ENCODE measurements at regions not wholly inside any gene's neighbourhood (a gene's known extent, or its start where the extent isn't known, plus 50 kb on each side); places are given as distances from the start of the nearest gene placed in this dataset.

DNA sequence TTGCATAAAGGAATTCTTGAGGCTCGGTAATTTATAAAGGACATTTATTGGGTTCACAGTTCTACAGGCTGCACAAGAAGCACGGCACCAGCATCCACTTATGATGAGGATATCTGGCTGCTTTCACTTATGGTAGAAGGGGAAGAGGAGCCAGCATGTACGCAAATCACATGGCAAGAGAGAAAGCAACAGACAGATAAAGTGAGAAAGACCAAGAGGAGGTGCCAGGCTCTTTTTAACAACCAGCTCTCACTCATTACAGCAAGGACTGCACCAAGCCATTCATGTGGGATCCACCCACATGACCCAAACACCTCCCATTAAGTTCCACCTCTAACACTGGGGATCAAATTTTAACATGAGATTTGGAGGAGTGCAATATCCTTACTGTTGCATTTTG lies 1198.2 kb downstream of the ADGRL3 start:
- CTCF ChIA-PET: no interaction called here

DNA sequence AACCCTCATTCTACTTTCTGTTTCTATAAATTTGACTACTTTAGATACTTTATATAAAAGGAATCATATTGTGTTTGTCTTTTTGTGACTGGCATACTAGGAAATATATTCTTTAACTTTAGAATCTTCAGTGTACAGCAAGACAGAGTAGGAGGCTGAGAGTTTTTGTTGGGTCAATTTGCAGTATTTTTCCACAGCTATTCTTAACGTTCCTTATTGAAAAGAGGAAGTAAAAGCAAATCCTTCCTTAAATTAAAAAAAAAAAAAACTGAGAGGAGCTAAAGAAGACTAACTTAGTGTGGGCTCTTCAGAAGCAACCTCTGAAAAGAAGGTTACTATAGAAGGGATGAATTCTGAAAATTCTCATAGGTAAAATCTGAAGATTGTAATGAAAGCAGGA lies 1194.6 kb downstream of the ADGRL3 start:
- no peak for DNase-seq (ENCODE audit: low spot score)
- TF ChIP-seq, protein P1, sequence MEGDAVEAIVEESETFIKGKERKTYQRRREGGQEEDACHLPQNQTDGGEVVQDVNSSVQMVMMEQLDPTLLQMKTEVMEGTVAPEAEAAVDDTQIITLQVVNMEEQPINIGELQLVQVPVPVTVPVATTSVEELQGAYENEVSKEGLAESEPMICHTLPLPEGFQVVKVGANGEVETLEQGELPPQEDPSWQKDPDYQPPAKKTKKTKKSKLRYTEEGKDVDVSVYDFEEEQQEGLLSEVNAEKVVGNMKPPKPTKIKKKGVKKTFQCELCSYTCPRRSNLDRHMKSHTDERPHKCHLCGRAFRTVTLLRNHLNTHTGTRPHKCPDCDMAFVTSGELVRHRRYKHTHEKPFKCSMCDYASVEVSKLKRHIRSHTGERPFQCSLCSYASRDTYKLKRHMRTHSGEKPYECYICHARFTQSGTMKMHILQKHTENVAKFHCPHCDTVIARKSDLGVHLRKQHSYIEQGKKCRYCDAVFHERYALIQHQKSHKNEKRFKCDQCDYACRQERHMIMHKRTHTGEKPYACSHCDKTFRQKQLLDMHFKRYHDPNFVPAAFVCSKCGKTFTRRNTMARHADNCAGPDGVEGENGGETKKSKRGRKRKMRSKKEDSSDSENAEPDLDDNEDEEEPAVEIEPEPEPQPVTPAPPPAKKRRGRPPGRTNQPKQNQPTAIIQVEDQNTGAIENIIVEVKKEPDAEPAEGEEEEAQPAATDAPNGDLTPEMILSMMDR (conservative IDR thresholded peaks at IDR 0.05; ENCODE audit: low read depth, low read length): no peak
- no peak for TF ChIP-seq EZH2 (IDR thresholded peaks at IDR 0.05; ENCODE audit: borderline replicate concordance, low read depth, low read length, poor library complexity, severe bottlenecking)
- Histone ChIP-seq H3K9me3 (ENCODE audit: low read depth, low read length, poor library complexity, severe bottlenecking) (no peaks in the 10 kb centered on the region), H3K4me3 (ENCODE audit: low read depth, low read length, poor library complexity, severe bottlenecking) (no peak overlapping the region), H3K27me3 (replicated peaks; ENCODE audit: insufficient read depth, low read depth, low read length, poor library complexity) (no peaks in the 10 kb centered on the region), H3K4me1 (ENCODE audit: insufficient read depth, low read length, poor library complexity, severe bottlenecking) (no peaks in the 10 kb centered on the region), H3K27ac (ENCODE audit: low read depth, low read length, poor library complexity, severe bottlenecking) (no peak overlapping the region), H3K36me3 (ENCODE audit: insufficient read depth, low read length, poor library complexity, severe bottlenecking) (no peaks in the 10 kb centered on the region)
- CTCF ChIA-PET: no interaction called here
- POLR2A ChIA-PET (ENCODE audit: low non-redundant PET): no interaction called here
- intact Hi-C loops (cut with micrococcal nuclease; ENCODE audit: unreplicated experiment): no loop called here
- BruUV-seq (replicated peaks): no TSS peak

More for the DNA sequence above, 1198.2 kb downstream of the ADGRL3 start:
- Histone ChIP-seq H3K27ac (ENCODE audit: low read depth, low read length, poor library complexity, severe bottlenecking) (no peak overlapping the region), H3K4me3 (ENCODE audit: low read depth, low read length, poor library complexity, severe bottlenecking) (no peak overlapping the region), H3K4me1 (ENCODE audit: insufficient read depth, low read length, poor library complexity, severe bottlenecking) (no peaks in the 10 kb centered on the region), H3K36me3 (ENCODE audit: insufficient read depth, low read length, poor library complexity, severe bottlenecking) (no peaks in the 10 kb centered on the region), H3K27me3 (replicated peaks; ENCODE audit: insufficient read depth, low read depth, low read length, poor library complexity) (no peaks in the 10 kb centered on the region), H3K9me3 (ENCODE audit: low read depth, low read length, poor library complexity, severe bottlenecking) (no peaks in the 10 kb centered on the region)
- no peak for DNase-seq (ENCODE audit: low spot score)
- BruUV-seq (replicated peaks): no TSS peak
- intact Hi-C loops (cut with micrococcal nuclease; ENCODE audit: unreplicated experiment): no loop called here
- POLR2A ChIA-PET (ENCODE audit: low non-redundant PET): no interaction called here
- TF ChIP-seq, protein P1 (conservative IDR thresholded peaks at IDR 0.05; ENCODE audit: low read depth, low read length): no peak
- no peak for TF ChIP-seq EZH2 (IDR thresholded peaks at IDR 0.05; ENCODE audit: borderline replicate concordance, low read depth, low read length, poor library complexity, severe bottlenecking)

DNA sequence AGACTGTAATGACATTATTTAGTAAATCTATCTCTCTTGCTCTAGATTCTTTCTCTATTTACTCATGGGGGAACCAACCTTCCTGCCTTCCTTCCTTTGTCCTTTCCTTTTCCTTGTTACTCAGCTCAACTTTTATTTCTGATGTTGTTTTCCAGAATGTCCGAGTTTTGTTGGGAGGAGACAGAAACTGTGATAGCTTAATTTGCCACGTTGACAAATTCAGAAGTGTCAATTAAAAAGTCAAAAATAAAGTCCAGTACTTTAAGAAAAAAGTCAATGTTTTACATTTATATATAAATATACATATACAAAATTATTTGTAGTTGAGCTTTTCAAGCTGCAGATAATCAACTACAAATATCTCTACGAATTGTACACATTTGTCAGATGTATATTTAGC lies 1187.7 kb downstream of the ADGRL3 start:
- H3K4me3 ChIP-seq (ENCODE audit: low read depth, low read length, poor library complexity, severe bottlenecking): no peak overlapping the region
- H3K4me1 ChIP-seq (ENCODE audit: insufficient read depth, low read length, poor library complexity, severe bottlenecking): no peaks in the 10 kb centered on the region
- no TSS peak for BruUV-seq (replicated peaks)
- no peak overlapping the region for H3K27ac ChIP-seq (ENCODE audit: low read depth, low read length, poor library complexity, severe bottlenecking)
- no peak for DNase-seq (ENCODE audit: low spot score)
- ChIA-PET POLR2A (ENCODE audit: low non-redundant PET) (no interaction called here), CTCF (no interaction called here)
- H3K27me3 ChIP-seq (replicated peaks; ENCODE audit: insufficient read depth, low read depth, low read length, poor library complexity): no peaks in the 10 kb centered on the region
- intact Hi-C loops (cut with micrococcal nuclease; ENCODE audit: unreplicated experiment): no loop called here
- TF ChIP-seq EZH2 (IDR thresholded peaks at IDR 0.05; ENCODE audit: borderline replicate concordance, low read depth, low read length, poor library complexity, severe bottlenecking): no peak
- TF ChIP-seq, protein P1 (conservative IDR thresholded peaks at IDR 0.05; ENCODE audit: low read depth, low read length): no peak
- H3K36me3 ChIP-seq (ENCODE audit: insufficient read depth, low read length, poor library complexity, severe bottlenecking): no peaks in the 10 kb centered on the region
- no peaks in the 10 kb centered on the region for H3K9me3 ChIP-seq (ENCODE audit: low read depth, low read length, poor library complexity, severe bottlenecking)

Data from A673 (cell line).